ENCODE measurements at regions not wholly inside any gene's neighbourhood (a gene's known extent, or its start where the extent isn't known, plus 50 kb on each side); places are given as distances from the start of the nearest gene placed in this dataset.

GRCh38 chr7:156400046-156400445 lies 240.5 kb upstream of the RNF32 start:
- no peak overlapping the region for H3K4me3 ChIP-seq (ENCODE audit: low read depth, low read length)
- no peak for DNase-seq (ENCODE audit: low read depth, low spot score)
- TF ChIP-seq CTCF (IDR thresholded peaks at IDR 0.05; ENCODE audit: low read depth, low read length): no peak
- in situ Hi-C loops (cut with HindIII; ENCODE audit: low sequenced_read_pairs): no loop called here

- DNase-seq (ENCODE audit: low read depth, low spot score): no peak
- TF ChIP-seq CTCF (IDR thresholded peaks at IDR 0.05; ENCODE audit: low read depth, low read length): no peak
- no peak overlapping the region for H3K4me3 ChIP-seq (ENCODE audit: low read depth, low read length)
- in situ Hi-C loops (cut with HindIII; ENCODE audit: low sequenced_read_pairs): no loop called here
Measured at GRCh38 chr7:156397249-156397648, 243.3 kb upstream of the RNF32 start.

GRCh38 chr7:156389116-156389692 lies 251.4 kb upstream of the RNF32 start:
- in situ Hi-C loops (cut with HindIII; ENCODE audit: low sequenced_read_pairs): no loop called here
- TF ChIP-seq CTCF (IDR thresholded peaks at IDR 0.05; ENCODE audit: low read depth, low read length): no peak
- DNase-seq (ENCODE audit: low read depth, low spot score): no peak
- H3K4me3 ChIP-seq (ENCODE audit: low read depth, low read length): no peak overlapping the region

- TF ChIP-seq CTCF (IDR thresholded peaks at IDR 0.05; ENCODE audit: low read depth, low read length): no peak
- DNase-seq (ENCODE audit: low read depth, low spot score): no peak
- H3K4me3 ChIP-seq (ENCODE audit: low read depth, low read length): no peak overlapping the region
- in situ Hi-C loops (cut with HindIII; ENCODE audit: low sequenced_read_pairs): no loop called here
Measured at GRCh38 chr7:156386097-156386496, 254.5 kb upstream of the RNF32 start.

GRCh38 chr7:156384706-156385105 lies 255.9 kb upstream of the RNF32 start:
- TF ChIP-seq CTCF (IDR thresholded peaks at IDR 0.05; ENCODE audit: low read depth, low read length): no peak
- DNase-seq (ENCODE audit: low read depth, low spot score): no peak
- in situ Hi-C loops (cut with HindIII; ENCODE audit: low sequenced_read_pairs): no loop called here
- no peak overlapping the region for H3K4me3 ChIP-seq (ENCODE audit: low read depth, low read length)

GRCh38 chr7:156383526-156383925 lies 257.0 kb upstream of the RNF32 start:
- TF ChIP-seq CTCF (IDR thresholded peaks at IDR 0.05; ENCODE audit: low read depth, low read length): no peak
- DNase-seq (ENCODE audit: low read depth, low spot score): no peak
- in situ Hi-C loops (cut with HindIII; ENCODE audit: low sequenced_read_pairs): no loop called here
- no peak overlapping the region for H3K4me3 ChIP-seq (ENCODE audit: low read depth, low read length)

- no peak for TF ChIP-seq CTCF (IDR thresholded peaks at IDR 0.05; ENCODE audit: low read depth, low read length)
- in situ Hi-C loops (cut with HindIII; ENCODE audit: low sequenced_read_pairs): no loop called here
- no peak overlapping the region for H3K4me3 ChIP-seq (ENCODE audit: low read depth, low read length)
- DNase-seq (ENCODE audit: low read depth, low spot score): no peak
Measured at GRCh38 chr7:156380261-156380660, 260.3 kb upstream of the RNF32 start.
